ENCODE measurements at regions not wholly inside any gene's neighbourhood (a gene's known extent, or its start where the extent isn't known, plus 50 kb on each side); places are given as distances from the start of the nearest gene placed in this dataset.

DNA sequence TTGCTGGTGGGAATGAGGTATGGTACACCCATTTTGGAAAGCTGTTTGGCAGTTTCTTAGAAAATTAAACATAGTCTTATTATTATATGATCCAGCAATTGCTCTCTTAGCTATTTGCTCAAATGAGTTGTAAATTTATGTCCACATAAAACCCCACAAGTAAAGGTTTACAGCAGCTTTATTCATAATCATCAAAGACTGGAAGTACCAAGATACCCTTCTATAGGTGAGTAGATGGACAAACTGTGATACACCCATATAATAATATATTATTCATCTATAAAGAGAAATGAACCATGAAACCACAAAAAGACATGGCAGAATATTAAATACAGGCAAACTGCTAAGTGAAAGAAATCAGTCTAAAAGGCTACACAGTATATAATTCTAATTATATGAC lies 344.7 kb upstream of the CDIN1 start:
- TF ChIP-seq RAD21 (conservative IDR thresholded peaks at IDR 0.05) (no peak), CTCF (IDR thresholded peaks at IDR 0.05; ENCODE audit: poor library complexity, severe bottlenecking) (no peak), POLR2AphosphoS5 (IDR thresholded peaks at IDR 0.05) (no peak)
- TF ChIP-seq, protein P1, sequence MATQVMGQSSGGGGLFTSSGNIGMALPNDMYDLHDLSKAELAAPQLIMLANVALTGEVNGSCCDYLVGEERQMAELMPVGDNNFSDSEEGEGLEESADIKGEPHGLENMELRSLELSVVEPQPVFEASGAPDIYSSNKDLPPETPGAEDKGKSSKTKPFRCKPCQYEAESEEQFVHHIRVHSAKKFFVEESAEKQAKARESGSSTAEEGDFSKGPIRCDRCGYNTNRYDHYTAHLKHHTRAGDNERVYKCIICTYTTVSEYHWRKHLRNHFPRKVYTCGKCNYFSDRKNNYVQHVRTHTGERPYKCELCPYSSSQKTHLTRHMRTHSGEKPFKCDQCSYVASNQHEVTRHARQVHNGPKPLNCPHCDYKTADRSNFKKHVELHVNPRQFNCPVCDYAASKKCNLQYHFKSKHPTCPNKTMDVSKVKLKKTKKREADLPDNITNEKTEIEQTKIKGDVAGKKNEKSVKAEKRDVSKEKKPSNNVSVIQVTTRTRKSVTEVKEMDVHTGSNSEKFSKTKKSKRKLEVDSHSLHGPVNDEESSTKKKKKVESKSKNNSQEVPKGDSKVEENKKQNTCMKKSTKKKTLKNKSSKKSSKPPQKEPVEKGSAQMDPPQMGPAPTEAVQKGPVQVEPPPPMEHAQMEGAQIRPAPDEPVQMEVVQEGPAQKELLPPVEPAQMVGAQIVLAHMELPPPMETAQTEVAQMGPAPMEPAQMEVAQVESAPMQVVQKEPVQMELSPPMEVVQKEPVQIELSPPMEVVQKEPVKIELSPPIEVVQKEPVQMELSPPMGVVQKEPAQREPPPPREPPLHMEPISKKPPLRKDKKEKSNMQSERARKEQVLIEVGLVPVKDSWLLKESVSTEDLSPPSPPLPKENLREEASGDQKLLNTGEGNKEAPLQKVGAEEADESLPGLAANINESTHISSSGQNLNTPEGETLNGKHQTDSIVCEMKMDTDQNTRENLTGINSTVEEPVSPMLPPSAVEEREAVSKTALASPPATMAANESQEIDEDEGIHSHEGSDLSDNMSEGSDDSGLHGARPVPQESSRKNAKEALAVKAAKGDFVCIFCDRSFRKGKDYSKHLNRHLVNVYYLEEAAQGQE (IDR thresholded peaks at IDR 0.05; ENCODE audit: borderline replicate concordance): no peak

Data from neural cell (in vitro differentiated cells).